ENCODE measurements at regions not wholly inside any gene's neighbourhood (a gene's known extent, or its start where the extent isn't known, plus 50 kb on each side); places are given as distances from the start of the nearest gene placed in this dataset.
"Not testable (repeated sequence)": the region's sequence is repeated elsewhere in the genome, so short reads cannot be mapped to it uniquely, and the experiment has no call there.

- intact Hi-C loops (cut with micrococcal nuclease), result no loop called here
- CTCF ChIA-PET, result no interaction called here
- no peak for TF ChIP-seq CTCF (IDR thresholded peaks at IDR 0.05)
Measured at GRCh38 chr9:78905986-78906755, 609.2 kb downstream of the PSAT1 start.

GRCh38 chr9:78909566-78909965 is 612.6 kb downstream of the PSAT1 start:
- H3K9me3 Mint-ChIP-seq, result no peaks in the 10 kb centered on the region
- ATAC-seq (ENCODE audit: low read depth) (no peak), DNase-seq (no peak)
- no peak overlapping the region for H3K4me3 Mint-ChIP-seq
- intact Hi-C loops (cut with micrococcal nuclease), result no loop called here
- no peak overlapping the region for H3K27ac Mint-ChIP-seq
- no peaks in the 10 kb centered on the region for H3K4me1 Mint-ChIP-seq
- CTCF ChIA-PET, result no interaction called here
- TF ChIP-seq CTCF (IDR thresholded peaks at IDR 0.05), result no peak
- no peaks in the 10 kb centered on the region for H3K36me3 Mint-ChIP-seq (ENCODE audit: low read depth)
- POLR2A ChIA-PET, result no interaction called here
- no peaks in the 10 kb centered on the region for H3K27me3 Mint-ChIP-seq

More at GRCh38 chr9:78905986-78906755, 609.2 kb downstream of the PSAT1 start:
- Mint-ChIP-seq H3K36me3 (ENCODE audit: low read depth) (no peaks in the 10 kb centered on the region), H3K27ac (no peak overlapping the region), H3K4me1 (no peaks in the 10 kb centered on the region), H3K27me3 (no peaks in the 10 kb centered on the region), H3K9me3 (no peaks in the 10 kb centered on the region), H3K4me3 (no peak overlapping the region)
- POLR2A ChIA-PET, result no interaction called here
- ATAC-seq (ENCODE audit: low read depth), result no peak
- no peak for DNase-seq

DNA sequence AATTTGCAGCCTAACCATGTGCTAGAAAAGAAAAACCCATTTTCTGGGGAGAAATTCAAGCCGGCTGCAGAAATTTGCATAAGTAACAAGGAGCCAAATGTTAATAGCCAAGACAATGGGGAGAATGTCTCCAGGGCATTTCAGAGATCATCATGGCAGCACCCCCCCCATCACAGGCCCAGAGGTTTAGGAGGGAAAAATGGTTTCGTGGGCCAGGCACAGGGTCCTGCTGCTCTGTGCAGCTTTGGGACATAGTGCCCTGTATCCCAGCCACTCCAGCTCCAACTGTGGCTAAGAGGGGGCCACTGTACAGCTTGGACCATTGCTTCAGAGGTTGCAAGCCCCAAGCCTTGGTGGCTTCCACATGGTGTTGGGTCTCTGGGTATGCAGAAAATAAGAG is 620.0 kb downstream of the PSAT1 start:
- H3K4me1 Mint-ChIP-seq; H3K36me3 Mint-ChIP-seq (ENCODE audit: low read depth); H3K9me3 Mint-ChIP-seq; intact Hi-C loops (cut with micrococcal nuclease); POLR2A ChIA-PET; H3K4me3 Mint-ChIP-seq; CTCF ChIA-PET; ATAC-seq (ENCODE audit: low read depth); H3K27ac Mint-ChIP-seq; DNase-seq; H3K27me3 Mint-ChIP-seq: not testable (repeated sequence)

GRCh38 chr9:78918976-78919375 is 622.1 kb downstream of the PSAT1 start:
- Mint-ChIP-seq H3K4me3 (no peak overlapping the region), H3K36me3 (ENCODE audit: low read depth) (no peaks in the 10 kb centered on the region), H3K9me3 (peaks cover 8% of the 10 kb centered on the region), H3K27ac (no peak overlapping the region), H3K4me1 (no peaks in the 10 kb centered on the region), H3K27me3 (no peaks in the 10 kb centered on the region)
- DNase-seq (no peak), ATAC-seq (ENCODE audit: low read depth) (no peak)
- ChIA-PET POLR2A (no interaction called here), CTCF (no interaction called here)
- TF ChIP-seq CTCF (IDR thresholded peaks at IDR 0.05), result no peak
- intact Hi-C loops (cut with micrococcal nuclease), result no loop called here

DNA sequence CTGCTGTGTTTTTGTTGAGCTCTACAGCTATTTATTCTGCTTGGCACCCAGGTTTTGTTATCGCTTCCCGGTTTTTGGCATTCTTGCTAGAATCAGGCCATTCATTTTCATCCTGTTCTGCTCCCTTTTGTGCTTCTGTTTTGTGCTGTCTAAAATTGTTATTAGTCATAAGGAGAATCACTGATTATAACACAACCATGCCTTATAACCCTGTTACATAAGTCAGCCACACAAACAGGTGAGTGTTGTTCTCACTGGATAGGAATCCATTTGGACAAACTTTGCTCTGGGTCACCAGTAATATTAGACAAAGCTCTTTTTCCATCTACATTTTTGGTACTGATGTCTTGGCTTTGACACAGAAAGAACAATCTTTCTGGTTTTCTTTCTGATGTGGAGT is 622.8 kb downstream of the PSAT1 start:
- Mint-ChIP-seq H3K4me3 (no peak overlapping the region), H3K9me3 (peaks cover 8% of the 10 kb centered on the region), H3K36me3 (ENCODE audit: low read depth) (no peaks in the 10 kb centered on the region), H3K4me1 (no peaks in the 10 kb centered on the region), H3K27ac (no peak overlapping the region), H3K27me3 (no peaks in the 10 kb centered on the region)
- TF ChIP-seq CTCF (IDR thresholded peaks at IDR 0.05), result no peak
- DNase-seq (no peak), ATAC-seq (ENCODE audit: low read depth) (no peak)
- intact Hi-C loops (cut with micrococcal nuclease), result loop anchor here (10.0 kb wide), 1 partner anchor 65 kb away; no protein-coding TSS in a partner anchor
- ChIA-PET POLR2A (no interaction called here), CTCF (no interaction called here)

DNA sequence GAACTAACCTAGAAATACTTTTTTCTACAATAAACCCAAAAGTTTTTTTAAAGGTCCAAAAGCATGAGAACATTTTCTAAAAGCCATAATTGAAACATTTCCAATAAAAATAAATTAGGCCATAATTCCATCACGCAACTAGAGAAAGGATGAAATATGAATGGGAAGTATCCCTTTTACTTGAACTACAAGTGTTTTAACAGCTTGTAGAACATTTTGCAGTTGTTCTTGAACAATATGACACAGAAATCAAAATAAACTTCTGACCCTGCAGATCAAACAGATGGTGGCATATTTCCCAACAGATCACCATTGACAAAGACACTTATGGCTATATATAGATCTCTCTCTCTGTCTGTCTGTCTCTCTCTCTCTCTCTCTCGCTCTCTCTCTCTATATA is 624.4 kb downstream of the PSAT1 start:
- H3K4me1 Mint-ChIP-seq, result no peaks in the 10 kb centered on the region
- H3K27ac Mint-ChIP-seq, result no peak overlapping the region
- CTCF ChIA-PET, result no interaction called here
- POLR2A ChIA-PET, result no interaction called here
- intact Hi-C loops (cut with micrococcal nuclease), result loop anchor here (10.0 kb wide), 1 partner anchor 63 kb away; no protein-coding TSS in a partner anchor
- peaks cover 2% of the 10 kb centered on the region for H3K27me3 Mint-ChIP-seq
- no peaks in the 10 kb centered on the region for H3K36me3 Mint-ChIP-seq (ENCODE audit: low read depth)
- no peak for DNase-seq
- ATAC-seq (ENCODE audit: low read depth), result no peak
- H3K9me3 Mint-ChIP-seq, result peaks cover 8% of the 10 kb centered on the region
- H3K4me3 Mint-ChIP-seq, result no peak overlapping the region
- TF ChIP-seq CTCF (IDR thresholded peaks at IDR 0.05), result no peak
